Glomerular endothelial cell (primary cell): ENCODE measurements at regions not wholly inside any gene's neighbourhood (a gene's known extent, or its start where the extent isn't known, plus 50 kb on each side); places are given as distances from the start of the nearest gene placed in this dataset.

Source experiments
- DNase-seq: peaks from one replicate; pipeline ENCODE4 v3.0.0-alpha.2; 2011; ENCODE audit warnings: low read depth, low spot score; ENCODE audit errors: extremely low read depth

GRCh38 chr5:17888155-17888554 is 253.9 kb downstream of the TAF11L14 start:
- DNase-seq = no peak

GRCh38 chr5:17890501-17890900 is 256.2 kb downstream of the TAF11L14 start:
- no peak for DNase-seq

GRCh38 chr5:17891881-17892280 is 257.6 kb downstream of the TAF11L14 start:
- DNase-seq = no peak

GRCh38 chr5:17893026-17893635 is 258.9 kb downstream of the TAF11L14 start:
- DNase-seq = no peak

GRCh38 chr5:17895288-17896033 is 261.2 kb downstream of the TAF11L14 start:
- no peak for DNase-seq

- no peak for DNase-seq
Measured at GRCh38 chr5:17896605-17897004, 262.3 kb downstream of the TAF11L14 start.

- DNase-seq = no peak
Measured at GRCh38 chr5:17897776-17898175, 263.5 kb downstream of the TAF11L14 start.

GRCh38 chr5:17898766-17899165 is 264.5 kb downstream of the TAF11L14 start:
- DNase-seq = no peak

GRCh38 chr5:17907094-17907493 is 272.8 kb downstream of the TAF11L14 start:
- no peak for DNase-seq

- DNase-seq = no peak
Measured at GRCh38 chr5:17910318-17910717, 276.1 kb downstream of the TAF11L14 start.

GRCh38 chr5:17912794-17913193 is 278.5 kb downstream of the TAF11L14 start:
- no peak for DNase-seq

- DNase-seq = no peak
Measured at GRCh38 chr5:17916446-17916845, 282.2 kb downstream of the TAF11L14 start.

- no peak for DNase-seq
Measured at GRCh38 chr5:17917465-17917864, 283.2 kb downstream of the TAF11L14 start.

- DNase-seq = no peak
Measured at GRCh38 chr5:17918373-17919104, 284.3 kb downstream of the TAF11L14 start.

- no peak for DNase-seq
Measured at GRCh38 chr5:17925276-17925675, 291.0 kb downstream of the TAF11L14 start.

- DNase-seq = no peak
Measured at GRCh38 chr5:17928581-17928981, 294.3 kb downstream of the TAF11L14 start.

- no peak for DNase-seq
Measured at GRCh38 chr5:17929171-17929570, 294.9 kb downstream of the TAF11L14 start.

- no peak for DNase-seq
Measured at GRCh38 chr5:17930346-17930745, 296.1 kb downstream of the TAF11L14 start.

GRCh38 chr5:17944046-17944445 is 309.8 kb downstream of the TAF11L14 start:
- no peak for DNase-seq

GRCh38 chr5:17947029-17947428 is 312.8 kb downstream of the TAF11L14 start:
- DNase-seq = no peak

- no peak for DNase-seq
Measured at GRCh38 chr5:17951392-17952169, 317.3 kb downstream of the TAF11L14 start.
